Ishikawa (cell line): ENCODE measurements at regions not wholly inside any gene's neighbourhood (a gene's known extent, or its start where the extent isn't known, plus 50 kb on each side); places are given as distances from the start of the nearest gene placed in this dataset.

Experiments
- CEBPB ChIP-seq: IDR thresholded peaks from 2 replicates; pipeline ENCODE4 v1.6.1; 2012
- CREB1 ChIP-seq: IDR thresholded peaks from 2 replicates; pipeline ENCODE4 v1.6.1; 2012; ENCODE audit warnings: low read depth
- EP300 ChIP-seq: IDR thresholded peaks from 2 replicates; pipeline ENCODE4 v1.6.1; 2012; ENCODE audit warnings: borderline replicate concordance
- FOXM1 ChIP-seq: IDR thresholded peaks from 2 replicates; pipeline ENCODE4 v1.6.1; 2012; ENCODE audit warnings: low read depth, borderline replicate concordance
- MAX ChIP-seq: IDR thresholded peaks from 2 replicates; pipeline ENCODE4 v1.6.1; 2012
- RAD21 ChIP-seq: IDR thresholded peaks from 2 replicates; pipeline ENCODE4 v1.6.1; 2012; ENCODE audit warnings: low read depth
- USF1 ChIP-seq: IDR thresholded peaks from 2 replicates; pipeline ENCODE4 v1.6.1; 2012
- YY1 ChIP-seq: IDR thresholded peaks from 2 replicates; pipeline ENCODE4 v1.6.1; 2012; ENCODE audit warnings: low read depth

- TF ChIP-seq CREB1 (no peak), YY1 (no peak), RAD21 (no peak), MAX (no peak), EP300 (no peak), USF1 (no peak), FOXM1 (no peak), CEBPB (no peak)
Observed at GRCh38 chr1:234542211-234542850, 63.4 kb upstream of the TARBP1 start.
